HEK293T (cell line): ENCODE measurements at regions not wholly inside any gene's neighbourhood (a gene's known extent, or its start where the extent isn't known, plus 50 kb on each side); places are given as distances from the start of the nearest gene placed in this dataset.

Experiments used
- CTCF ChIA-PET: fragments of 350-600 bp; formaldehyde crosslinking; extraction: SDS; loops from one replicate; lab custom pipeline; 2021; ENCODE audit warnings: antibody characterized with exemption, inconsistent platforms; lab: Yijun Ruan, JAX
- POLR2A ChIA-PET: fragments of 350-600 bp; formaldehyde crosslinking; extraction: SDS; loops from one replicate; lab custom pipeline; 2020; ENCODE audit warnings: antibody characterized with exemption, inconsistent platforms; lab: Yijun Ruan, JAX
- DNase-seq: peaks from one replicate; pipeline ENCODE4 v3.0.0; 2012; ENCODE audit warnings: mixed read lengths; ENCODE audit errors: extremely low spot score
- ARNT ChIP-seq: fragments of 450-650 bp; IDR thresholded peaks from 2 replicates; pipeline ENCODE4 v1.6.1; 2017; ENCODE audit warnings: mild to moderate bottlenecking
- BHLHE40 ChIP-seq: fragments of 450-650 bp; IDR thresholded peaks from 2 replicates; pipeline ENCODE4 v1.6.1; 2016; ENCODE audit warnings: mild to moderate bottlenecking, moderate library complexity, borderline replicate concordance
- CTBP1 ChIP-seq: fragments of 450-650 bp; IDR thresholded peaks from 2 replicates; pipeline ENCODE4 v1.6.1; 2016; ENCODE audit warnings: borderline replicate concordance
- ELF4 ChIP-seq: fragments of 450-650 bp; IDR thresholded peaks from 2 replicates; pipeline ENCODE4 v1.6.1; 2017; ENCODE audit warnings: antibody characterized with exemption
- FOXA1 ChIP-seq: fragments of 450-650 bp; IDR thresholded peaks from 2 replicates; pipeline ENCODE4 v1.6.1; 2016; ENCODE audit warnings: mild to moderate bottlenecking
- FOXK2 ChIP-seq: fragments of 450-650 bp; IDR thresholded peaks from 2 replicates; pipeline ENCODE4 v1.6.1; 2016; ENCODE audit warnings: mild to moderate bottlenecking
- FOXM1 ChIP-seq: fragments of 450-650 bp; IDR thresholded peaks from 2 replicates; pipeline ENCODE4 v1.6.1; 2017; ENCODE audit warnings: mild to moderate bottlenecking, borderline replicate concordance
- HDGF ChIP-seq: fragments of 450-650 bp; IDR thresholded peaks from 2 replicates; pipeline ENCODE4 v1.6.1; 2017; ENCODE audit warnings: antibody characterized with exemption, borderline replicate concordance
- L3MBTL2 ChIP-seq: fragments of 450-650 bp; conservative IDR thresholded peaks from 2 replicates; pipeline ENCODE4 v1.6.1; 2016; ENCODE audit warnings: mild to moderate bottlenecking
- LEF1 ChIP-seq: fragments of 450-650 bp; IDR thresholded peaks from 2 replicates; pipeline ENCODE4 v1.6.1; 2017; ENCODE audit warnings: mild to moderate bottlenecking, borderline replicate concordance
- NFRKB ChIP-seq: fragments of 450-650 bp; IDR thresholded peaks from 2 replicates; pipeline ENCODE4 v1.6.1; 2016; ENCODE audit warnings: mild to moderate bottlenecking, moderate library complexity
- PKNOX1 ChIP-seq: fragments of 450-650 bp; IDR thresholded peaks from 2 replicates; pipeline ENCODE4 v1.6.1; 2016
- SP1 ChIP-seq: fragments of 450-650 bp; IDR thresholded peaks from 2 replicates; pipeline ENCODE4 v1.6.1; 2017
- SUZ12 ChIP-seq: fragments of 450-650 bp; IDR thresholded peaks from 2 replicates; pipeline ENCODE4 v1.6.1; 2016; ENCODE audit warnings: mild to moderate bottlenecking
- TARDBP ChIP-seq: fragments of 450-650 bp; IDR thresholded peaks from 2 replicates; pipeline ENCODE4 v1.6.1; 2016
- ZNF384 ChIP-seq: fragments of 450-650 bp; IDR thresholded peaks from 2 replicates; pipeline ENCODE4 v1.6.1; 2016

- TF ChIP-seq SUZ12 = no peak
- no peak for TF ChIP-seq L3MBTL2
- no peak for TF ChIP-seq LEF1
- no peak for TF ChIP-seq SP1
- no peak for TF ChIP-seq CTBP1
- no peak for TF ChIP-seq FOXA1
- no peak for TF ChIP-seq ARNT
- ChIA-PET POLR2A (no interaction called here), CTCF (no interaction called here)
- no peak for DNase-seq
Measured at GRCh38 chr3:182092662-182093262, 381.0 kb downstream of the SOX2 start.

- no peak for DNase-seq
- CTCF ChIA-PET = no interaction called here
- TF ChIP-seq SUZ12 (no peak), TARDBP (no peak), L3MBTL2 (no peak), FOXK2 (no peak), BHLHE40 (no peak), ELF4 (no peak), CTBP1 (no peak), NFRKB (no peak), ZNF384 (no peak), ARNT (no peak), FOXA1 (no peak), LEF1 (no peak), PKNOX1 (no peak), SP1 (no peak)
- POLR2A ChIA-PET = no interaction called here
Measured at GRCh38 chr3:182094321-182094720, 382.6 kb downstream of the SOX2 start.

GRCh38 chr3:182104881-182105280 is 393.2 kb downstream of the SOX2 start:
- POLR2A ChIA-PET = interaction anchor here (1.1 kb wide), 1 partner anchor 392 kb away, joined by 3 read pairs; no protein-coding TSS in a partner anchor
- CTCF ChIA-PET = interaction anchor here (0.6 kb wide), 2 partner anchors 133 to 403 kb away, joined by 3 read pairs; no protein-coding TSS in a partner anchor
- no peak for TF ChIP-seq FOXA1
- TF ChIP-seq SP1 = no peak
- no peak for DNase-seq

- ChIA-PET CTCF (no interaction called here), POLR2A (no interaction called here)
- TF ChIP-seq NFRKB = no peak
- no peak for TF ChIP-seq HDGF
- TF ChIP-seq ARNT = no peak
- TF ChIP-seq LEF1 = no peak
- no peak for TF ChIP-seq PKNOX1
- TF ChIP-seq SP1 = no peak
- no peak for TF ChIP-seq SUZ12
- no peak for TF ChIP-seq FOXA1
- no peak for TF ChIP-seq CTBP1
- no peak for DNase-seq
Measured at GRCh38 chr3:182105875-182106274, 394.1 kb downstream of the SOX2 start.

GRCh38 chr3:182108371-182108770 is 396.6 kb downstream of the SOX2 start:
- no peak for TF ChIP-seq SUZ12
- no peak for TF ChIP-seq TARDBP
- no peak for TF ChIP-seq BHLHE40
- no peak for TF ChIP-seq CTBP1
- TF ChIP-seq FOXA1 = no peak
- no peak for TF ChIP-seq L3MBTL2
- no peak for TF ChIP-seq FOXM1
- no peak for TF ChIP-seq ELF4
- no peak for DNase-seq
- CTCF ChIA-PET = no interaction called here
- POLR2A ChIA-PET = no interaction called here

- POLR2A ChIA-PET = no interaction called here
Measured at GRCh38 chr3:182111967-182112366, 400.2 kb downstream of the SOX2 start.

GRCh38 chr3:182115328-182116015 is 403.7 kb downstream of the SOX2 start:
- POLR2A ChIA-PET = no interaction called here
- DNase-seq = no peak
- CTCF ChIA-PET = no interaction called here
- no peak for TF ChIP-seq FOXM1
- no peak for TF ChIP-seq ELF4
- no peak for TF ChIP-seq L3MBTL2
- TF ChIP-seq SP1 = no peak
- TF ChIP-seq NFRKB = no peak
- no peak for TF ChIP-seq HDGF
- no peak for TF ChIP-seq ARNT
- TF ChIP-seq FOXK2 = no peak
- no peak for TF ChIP-seq SUZ12
- no peak for TF ChIP-seq BHLHE40
- no peak for TF ChIP-seq CTBP1
- TF ChIP-seq LEF1 = no peak
- TF ChIP-seq ZNF384 = no peak

More at GRCh38 chr3:182111967-182112366, 400.2 kb downstream of the SOX2 start:
- DNase-seq = no peak
- CTCF ChIA-PET = no interaction called here
- TF ChIP-seq ARNT (no peak), CTBP1 (no peak)
